ENCODE measurements at regions not wholly inside any gene's neighbourhood (a gene's known extent, or its start where the extent isn't known, plus 50 kb on each side); places are given as distances from the start of the nearest gene placed in this dataset.
A peak's percentile ranks its signal among the peaks of the same experiment; 100 is the strongest.
"Not testable (repeated sequence)": the region's sequence is repeated elsewhere in the genome, so short reads cannot be mapped to it uniquely, and the experiment has no call there.

DNA sequence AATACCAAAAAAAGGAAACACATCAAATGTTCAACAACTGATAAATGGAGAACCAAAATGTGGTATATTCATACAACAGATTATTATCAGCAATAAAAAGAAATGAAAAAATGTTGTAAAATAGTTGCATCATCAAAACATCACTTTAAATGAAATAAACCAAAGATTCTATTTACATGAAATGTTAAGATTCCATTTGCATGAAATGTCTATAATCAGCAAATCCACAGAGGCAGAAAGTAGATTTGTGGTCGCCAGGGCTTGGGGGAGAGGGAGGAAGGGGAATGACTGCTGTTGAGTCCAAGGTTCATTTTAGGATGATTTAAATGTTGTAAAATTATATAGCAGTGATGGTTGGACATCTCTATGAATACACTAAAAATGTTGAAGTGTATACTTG is 181.9 kb downstream of the RTP5 start:
- in situ Hi-C loops (cut with HindIII; ENCODE audit: low pct_unique_long_range_greater_than_20kb, low sequenced_read_pairs): no loop called here
- DNase-seq (ENCODE audit: low read depth): no peak

DNA sequence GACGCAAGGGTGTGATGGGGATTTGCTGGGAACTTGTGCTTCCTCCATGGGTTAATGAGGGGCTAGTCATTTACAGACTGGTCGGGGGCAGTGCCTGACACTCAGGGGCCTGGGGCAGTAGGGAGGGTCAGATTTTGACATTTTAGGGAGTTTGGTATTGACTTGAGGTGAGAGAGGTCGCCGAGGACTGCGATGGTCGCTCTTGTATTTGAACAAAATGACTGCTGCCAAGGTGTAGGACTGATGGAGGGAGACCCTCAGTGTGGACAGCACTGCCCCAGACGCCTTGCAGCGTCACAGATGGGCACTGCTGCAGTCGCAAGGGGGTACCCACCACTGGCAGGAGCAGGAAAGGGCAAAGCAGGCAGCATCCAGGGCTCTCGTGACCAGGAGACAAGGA is 182.9 kb downstream of the RTP5 start:
- in situ Hi-C loops (cut with HindIII; ENCODE audit: low pct_unique_long_range_greater_than_20kb, low sequenced_read_pairs): no loop called here
- no peak for DNase-seq (ENCODE audit: low read depth)

DNA sequence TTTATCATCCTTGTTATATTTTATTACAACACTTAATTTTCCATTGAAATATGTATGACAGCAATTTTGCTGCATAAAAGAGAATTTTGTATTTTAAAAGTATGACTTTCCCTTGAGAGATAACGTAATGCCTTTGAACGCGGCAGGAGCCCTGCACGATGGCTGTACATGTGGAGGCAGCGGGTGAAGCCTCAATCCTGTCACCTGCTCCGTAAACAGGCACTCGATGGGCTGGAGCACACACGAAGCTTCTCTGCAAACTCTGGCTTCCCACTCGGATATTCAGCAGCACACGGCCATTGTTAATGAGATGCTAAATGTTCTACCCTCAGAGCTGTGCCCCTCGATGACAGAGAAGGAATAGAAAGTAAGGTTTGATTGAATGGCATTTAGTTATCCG is 184.4 kb downstream of the RTP5 start:
- no peak for DNase-seq (ENCODE audit: low read depth)
- in situ Hi-C loops (cut with HindIII; ENCODE audit: low pct_unique_long_range_greater_than_20kb, low sequenced_read_pairs): no loop called here

GRCh38 chr2:242054406-242054805 is 184.9 kb downstream of the RTP5 start:
- DNase-seq (ENCODE audit: low read depth): no peak
- in situ Hi-C loops (cut with HindIII; ENCODE audit: low pct_unique_long_range_greater_than_20kb, low sequenced_read_pairs): no loop called here

DNA sequence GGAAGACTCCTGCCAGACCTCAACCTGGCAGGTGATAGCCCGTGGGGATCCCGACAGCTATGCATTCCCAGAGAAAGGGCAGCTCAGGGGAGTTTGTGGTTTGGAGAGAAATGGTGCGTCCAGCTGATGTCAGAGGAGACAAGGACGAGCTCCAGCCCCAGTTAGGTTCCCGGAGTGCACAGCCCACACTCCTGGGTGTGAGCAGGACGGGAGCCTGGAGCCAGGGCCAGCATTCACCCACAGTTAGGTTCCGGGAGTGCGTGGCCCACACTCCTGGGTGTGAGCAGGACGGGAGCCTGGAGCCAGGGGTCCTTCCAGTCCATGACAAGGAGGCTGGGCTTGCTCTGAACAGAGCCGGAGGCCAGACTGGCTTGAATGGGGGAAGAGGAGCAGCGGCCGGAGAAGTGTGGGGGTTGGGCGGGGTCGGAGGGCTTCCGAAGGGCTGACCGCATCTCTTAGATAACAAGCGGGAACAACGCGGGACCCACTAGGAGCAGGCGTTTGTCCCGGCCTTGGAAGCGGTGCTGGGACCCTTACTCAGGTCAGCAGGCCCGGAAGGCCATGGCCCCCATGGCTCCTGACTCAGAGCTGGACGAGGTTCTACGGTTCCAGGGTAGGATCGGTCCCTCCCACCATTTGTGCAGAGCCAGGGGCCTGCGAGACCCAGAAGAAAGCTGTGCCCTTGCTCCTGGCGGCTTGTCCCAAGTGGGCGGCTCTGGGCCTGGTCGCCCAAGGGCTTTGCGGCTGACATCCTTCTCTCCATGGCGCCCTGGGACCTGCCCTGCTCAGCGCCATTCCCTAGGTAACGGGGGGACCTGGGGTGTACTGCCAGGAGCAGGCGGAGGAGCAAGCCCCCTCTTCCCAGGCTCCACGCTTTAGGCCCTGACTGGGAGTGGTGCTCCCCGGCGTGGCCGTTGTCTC is 185.6 kb downstream of the RTP5 start:
- in situ Hi-C loops (cut with HindIII; ENCODE audit: low pct_unique_long_range_greater_than_20kb, low sequenced_read_pairs): no loop called here
- no peak for DNase-seq (ENCODE audit: low read depth)

GRCh38 chr2:242056026-242056425 is 186.5 kb downstream of the RTP5 start:
- DNase-seq (ENCODE audit: low read depth): no peak

DNA sequence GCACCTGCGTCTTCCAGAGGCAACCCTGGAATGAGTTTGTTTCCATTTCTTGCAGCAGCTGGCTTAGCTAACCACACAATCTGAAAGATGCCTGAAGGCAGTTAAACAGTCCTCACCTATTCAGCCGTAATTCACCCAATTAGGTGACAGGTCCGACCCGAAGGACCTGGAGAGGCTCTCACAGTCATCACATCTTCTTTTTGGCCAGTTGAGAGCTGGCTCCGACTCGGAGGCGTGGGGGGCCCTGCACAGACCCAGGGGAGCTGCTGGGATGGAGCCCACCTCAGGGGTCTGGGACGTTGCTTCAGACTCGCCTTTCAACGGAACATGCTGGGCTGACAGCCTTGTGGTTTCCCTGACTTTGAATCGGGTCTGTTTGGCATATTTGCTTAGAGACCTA is 187.3 kb downstream of the RTP5 start:
- DNase-seq (ENCODE audit: low read depth): no peak
- in situ Hi-C loops (cut with HindIII; ENCODE audit: low pct_unique_long_range_greater_than_20kb, low sequenced_read_pairs): no loop called here

More at GRCh38 chr2:242056026-242056425, 186.5 kb downstream of the RTP5 start:
- in situ Hi-C loops (cut with HindIII; ENCODE audit: low pct_unique_long_range_greater_than_20kb, low sequenced_read_pairs): no loop called here

GRCh38 chr2:242057379-242058040 is 188.0 kb downstream of the RTP5 start:
- in situ Hi-C loops (cut with HindIII; ENCODE audit: low pct_unique_long_range_greater_than_20kb, low sequenced_read_pairs): no loop called here
- DNase-seq (ENCODE audit: low read depth): no peak

DNA sequence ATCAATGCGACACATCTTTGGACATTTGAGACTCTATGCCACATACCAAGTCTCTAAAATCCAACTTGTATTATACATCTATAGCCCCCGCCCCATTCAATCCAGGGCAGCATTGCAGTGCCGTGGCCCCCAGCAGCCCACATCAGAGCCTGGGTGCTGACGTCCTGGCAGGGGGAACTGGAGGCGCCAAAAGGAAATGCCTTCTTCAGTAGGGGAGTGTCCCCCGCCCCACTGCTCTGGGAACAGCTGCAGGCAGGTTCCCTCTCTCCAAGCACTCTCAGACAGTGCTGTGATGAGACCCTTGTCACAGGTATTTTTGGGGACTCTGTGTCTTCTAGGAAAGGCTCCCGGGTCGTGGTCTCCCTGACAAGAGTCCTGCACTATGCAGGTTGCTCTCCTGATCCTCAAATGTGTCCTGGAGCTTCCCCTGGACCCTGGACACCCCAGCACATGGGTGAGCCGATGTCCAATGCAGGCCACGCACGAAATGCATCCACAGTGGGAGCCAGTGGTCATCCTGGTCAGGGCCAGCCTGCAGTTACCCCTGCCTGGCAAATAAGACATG is 188.7 kb downstream of the RTP5 start:
- in situ Hi-C loops (cut with HindIII; ENCODE audit: low pct_unique_long_range_greater_than_20kb, low sequenced_read_pairs): no loop called here
- no peak for DNase-seq (ENCODE audit: low read depth)

GRCh38 chr2:242059566-242059965 is 190.0 kb downstream of the RTP5 start:
- in situ Hi-C loops (cut with HindIII; ENCODE audit: low pct_unique_long_range_greater_than_20kb, low sequenced_read_pairs): no loop called here
- DNase-seq (ENCODE audit: low read depth): no peak

DNA sequence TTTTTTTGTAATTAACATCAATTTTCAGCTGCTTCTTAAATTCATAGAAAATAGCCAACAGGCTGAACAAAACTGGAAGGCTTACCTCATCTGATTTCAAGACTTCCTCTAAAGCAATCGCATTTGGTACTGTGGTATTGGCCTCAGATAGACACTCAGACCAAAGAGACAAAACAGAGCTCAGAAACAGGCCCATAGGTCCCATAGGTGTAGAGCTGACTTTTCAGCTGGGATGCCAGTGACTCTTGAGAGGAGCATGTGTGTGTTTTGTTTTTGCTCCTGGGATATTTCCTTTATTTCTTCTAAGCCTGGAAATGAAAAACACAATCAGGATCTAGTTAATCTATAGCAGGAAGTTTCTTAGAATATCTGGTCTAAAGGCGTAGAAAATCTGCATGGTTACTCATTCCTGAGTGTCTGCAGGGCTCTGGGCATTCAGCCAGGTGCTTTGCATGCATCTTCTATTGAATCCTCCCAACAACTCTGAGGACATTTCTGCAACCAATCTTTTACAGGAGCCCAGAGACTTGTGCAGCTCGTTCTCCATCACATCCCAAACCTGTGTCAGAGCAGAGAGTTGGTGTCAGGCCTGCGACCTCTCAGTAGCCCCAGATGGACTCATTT is 190.8 kb downstream of the RTP5 start:
- in situ Hi-C loops (cut with HindIII; ENCODE audit: low pct_unique_long_range_greater_than_20kb, low sequenced_read_pairs): no loop called here
- DNase-seq (ENCODE audit: low read depth): peak; percentile 52

- DNase-seq (ENCODE audit: low read depth); in situ Hi-C loops (cut with HindIII; ENCODE audit: low pct_unique_long_range_greater_than_20kb, low sequenced_read_pairs): not testable (repeated sequence)
Measured at GRCh38 chr2:242061930-242062329, 192.4 kb downstream of the RTP5 start.

GRCh38 chr2:242063436-242063835 is 193.9 kb downstream of the RTP5 start:
- DNase-seq (ENCODE audit: low read depth): no peak
- in situ Hi-C loops (cut with HindIII; ENCODE audit: low pct_unique_long_range_greater_than_20kb, low sequenced_read_pairs): no loop called here

- in situ Hi-C loops (cut with HindIII; ENCODE audit: low pct_unique_long_range_greater_than_20kb, low sequenced_read_pairs): no loop called here
- no peak for DNase-seq (ENCODE audit: low read depth)
Measured at GRCh38 chr2:242063850-242064249, 194.3 kb downstream of the RTP5 start.

DNA sequence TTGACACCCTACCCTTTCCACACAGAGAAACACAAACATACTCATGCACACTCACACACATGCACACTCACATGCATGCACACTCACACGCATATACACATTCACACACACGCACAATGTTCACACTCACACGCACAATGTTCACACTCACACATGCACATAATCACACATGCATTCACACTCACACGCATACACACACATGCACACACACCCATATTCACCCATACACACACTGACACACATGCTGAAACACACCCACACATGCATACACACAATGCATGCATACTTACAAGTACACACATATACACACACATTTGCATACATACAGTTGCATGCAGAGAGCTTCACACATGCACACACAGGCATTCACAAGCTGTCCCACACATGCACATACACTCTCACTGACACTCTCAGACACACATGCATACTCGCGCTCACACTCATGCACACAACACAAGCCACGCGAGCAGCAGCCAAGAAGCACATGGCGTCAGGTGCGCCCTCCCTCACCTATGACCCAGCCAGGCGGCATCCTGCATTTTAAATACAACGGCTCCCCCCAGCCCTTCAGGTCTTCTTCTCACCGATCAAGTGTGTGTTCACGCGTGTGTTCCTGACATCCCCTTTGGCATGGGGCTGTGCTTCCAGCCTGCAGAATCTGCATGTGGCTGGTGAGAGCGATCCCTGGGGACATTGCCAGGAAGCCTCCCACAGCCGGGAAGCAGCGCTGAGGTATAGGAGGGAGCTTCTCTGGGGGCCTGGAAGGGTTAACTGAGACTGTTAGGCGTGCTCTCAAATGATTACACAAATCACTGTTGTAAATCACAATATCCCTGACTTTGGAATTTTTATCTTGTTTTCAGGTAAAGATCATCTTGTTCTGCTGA is 195.1 kb downstream of the RTP5 start:
- in situ Hi-C loops (cut with HindIII; ENCODE audit: low pct_unique_long_range_greater_than_20kb, low sequenced_read_pairs): no loop called here
- no peak for DNase-seq (ENCODE audit: low read depth)

DNA sequence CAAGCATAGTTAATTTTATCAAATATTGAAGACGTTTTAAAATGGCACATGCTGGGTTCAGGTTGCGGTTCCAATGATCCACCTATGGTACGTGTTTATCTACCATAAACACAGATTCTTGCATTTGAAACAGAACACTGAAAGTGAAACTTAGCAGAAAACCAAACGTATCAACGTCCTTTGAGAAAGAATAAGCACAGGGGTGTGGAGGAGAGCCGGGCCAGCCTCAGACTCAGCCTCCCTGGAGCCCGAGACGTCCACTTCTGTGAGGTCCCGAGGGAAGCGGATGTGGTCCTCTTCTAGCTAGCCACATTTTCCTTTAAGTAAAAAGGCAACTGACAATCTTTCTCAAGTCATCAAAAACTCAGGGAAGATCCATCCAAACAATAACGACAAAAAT is 195.9 kb downstream of the RTP5 start:
- in situ Hi-C loops (cut with HindIII; ENCODE audit: low pct_unique_long_range_greater_than_20kb, low sequenced_read_pairs): no loop called here
- DNase-seq (ENCODE audit: low read depth): no peak

DNA sequence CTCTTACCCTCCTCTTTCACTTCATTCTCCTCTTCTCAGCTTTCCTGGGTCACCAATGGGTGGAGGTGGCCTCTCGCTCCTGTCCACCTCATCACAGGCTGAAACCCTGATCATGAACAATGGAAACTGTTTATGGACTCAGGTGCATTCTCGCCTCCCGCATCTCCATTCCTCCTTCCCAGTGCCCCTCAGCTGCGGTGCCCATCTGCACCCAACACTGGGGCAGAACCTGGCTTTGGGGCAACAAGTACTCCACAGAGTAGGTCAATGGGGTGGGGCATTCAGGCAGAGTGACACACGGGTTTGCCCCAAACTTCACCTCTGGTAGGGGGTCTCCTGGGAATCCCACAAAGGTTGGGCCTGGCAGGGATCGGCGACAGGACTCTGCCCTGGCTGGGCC is 199.5 kb downstream of the RTP5 start:
- in situ Hi-C loops (cut with HindIII; ENCODE audit: low pct_unique_long_range_greater_than_20kb, low sequenced_read_pairs): no loop called here
- DNase-seq (ENCODE audit: low read depth): no peak

- in situ Hi-C loops (cut with HindIII; ENCODE audit: low pct_unique_long_range_greater_than_20kb, low sequenced_read_pairs): not testable (repeated sequence)
- DNase-seq (ENCODE audit: low read depth): peak; percentile 84
Measured at GRCh38 chr2:242069938-242070395, 200.4 kb downstream of the RTP5 start.
